NOMO-1 treated with DMSO at 0.1 percent for 48 hours (cell line): ENCODE measurements at regions not wholly inside any gene's neighbourhood (a gene's known extent, or its start where the extent isn't known, plus 50 kb on each side); places are given as distances from the start of the nearest gene placed in this dataset.
"Not testable (repeated sequence)": the region's sequence is repeated elsewhere in the genome, so short reads cannot be mapped to it uniquely, and the experiment has no call there.

Source experiments
- DNase-seq: peaks from one replicate; lab custom pipeline; 2025; ENCODE audit not compliant: unreplicated experiment; lab: John Stamatoyannopoulos, UW

DNA sequence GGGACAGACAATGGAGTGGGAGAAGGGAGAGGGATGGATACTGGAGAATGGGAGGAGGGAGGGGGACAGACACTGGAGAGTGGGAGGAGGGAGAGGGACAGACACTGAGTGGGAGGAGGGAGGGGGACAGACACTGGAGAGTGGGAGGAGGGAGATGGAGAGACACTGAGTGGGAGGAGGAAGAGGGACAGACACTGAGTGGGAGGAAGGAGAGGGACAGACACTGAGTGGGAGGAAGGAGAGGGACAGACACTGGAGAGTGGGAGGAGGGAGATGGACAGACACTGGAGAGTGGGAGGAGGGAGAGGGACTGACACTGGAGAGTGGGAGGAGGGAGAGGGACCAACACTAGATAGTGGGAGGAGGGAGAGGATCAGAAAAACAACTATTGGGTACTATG, 426.7 kb upstream of the PMFBP1 start:
- DNase-seq: no peak

GRCh38 chr16:72597938-72598337, 426.0 kb upstream of the PMFBP1 start:
- DNase-seq: no peak

- no peak for DNase-seq
Observed at GRCh38 chr16:72596373-72596772, 424.4 kb upstream of the PMFBP1 start.

- DNase-seq: no peak
Observed at GRCh38 chr16:72590151-72590937, 418.4 kb upstream of the PMFBP1 start.

- no peak for DNase-seq
Observed at GRCh38 chr16:72588551-72588950, 416.6 kb upstream of the PMFBP1 start.

DNA sequence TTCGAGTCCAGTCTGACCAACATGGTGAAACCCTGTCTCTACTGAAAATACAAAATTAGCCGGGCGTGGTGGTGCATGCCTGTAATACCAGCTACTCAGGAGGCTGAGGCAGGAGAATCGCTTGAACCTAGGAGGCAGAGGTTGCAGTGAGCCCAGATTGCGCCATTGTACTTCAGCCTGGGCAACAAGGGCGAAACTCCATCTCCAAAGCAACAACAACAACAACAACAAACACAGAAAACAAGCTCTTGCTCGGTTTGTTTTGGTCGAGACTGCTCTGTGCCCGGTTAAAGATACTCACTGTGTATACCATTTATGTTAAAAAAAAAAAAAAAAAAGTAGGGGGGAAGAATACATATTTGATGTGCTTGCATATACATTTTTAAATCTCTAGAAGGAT, 406.1 kb upstream of the PMFBP1 start:
- not testable (repeated sequence) for DNase-seq

DNA sequence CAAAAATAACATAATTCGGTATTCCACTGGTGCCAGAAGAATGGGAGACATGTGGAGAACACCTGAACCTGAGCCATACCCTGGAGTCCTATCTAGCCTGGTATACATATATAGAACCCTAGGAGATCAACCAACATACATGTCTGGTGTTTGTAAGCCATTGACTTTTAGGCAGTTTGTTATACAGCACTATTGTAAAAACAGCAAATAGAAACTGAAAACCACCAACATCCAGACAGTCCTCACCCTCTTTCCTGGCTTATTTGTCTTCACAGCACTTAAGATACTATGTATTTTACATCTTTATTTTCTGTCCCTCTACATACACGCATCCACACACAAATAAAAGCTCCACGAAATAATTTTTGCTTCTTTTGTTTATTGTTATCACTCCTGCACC, 404.2 kb upstream of the PMFBP1 start:
- no peak for DNase-seq

DNA sequence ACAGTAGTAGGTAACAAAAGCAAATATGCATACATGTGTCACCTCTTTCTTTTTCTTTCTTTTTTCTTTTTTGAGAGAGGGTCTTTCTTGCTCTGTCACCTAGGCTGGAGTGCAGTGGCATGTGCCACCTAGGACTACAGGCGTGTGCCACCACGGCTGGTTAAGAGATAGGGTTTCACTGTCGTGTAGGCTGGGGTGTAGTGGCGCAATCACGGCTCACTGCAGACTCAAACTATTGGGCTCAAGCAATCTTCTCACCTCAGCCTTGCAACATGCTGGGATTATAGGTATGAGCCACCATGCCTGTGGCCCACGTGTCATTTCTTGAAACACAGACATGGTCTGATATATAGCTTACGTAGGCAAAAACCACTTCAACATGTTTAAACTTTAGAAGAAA, 397.7 kb upstream of the PMFBP1 start:
- DNase-seq: no peak

- no peak for DNase-seq
Observed at GRCh38 chr16:72568502-72568901, 396.5 kb upstream of the PMFBP1 start.

GRCh38 chr16:72566174-72566573, 394.2 kb upstream of the PMFBP1 start:
- no peak for DNase-seq

DNA sequence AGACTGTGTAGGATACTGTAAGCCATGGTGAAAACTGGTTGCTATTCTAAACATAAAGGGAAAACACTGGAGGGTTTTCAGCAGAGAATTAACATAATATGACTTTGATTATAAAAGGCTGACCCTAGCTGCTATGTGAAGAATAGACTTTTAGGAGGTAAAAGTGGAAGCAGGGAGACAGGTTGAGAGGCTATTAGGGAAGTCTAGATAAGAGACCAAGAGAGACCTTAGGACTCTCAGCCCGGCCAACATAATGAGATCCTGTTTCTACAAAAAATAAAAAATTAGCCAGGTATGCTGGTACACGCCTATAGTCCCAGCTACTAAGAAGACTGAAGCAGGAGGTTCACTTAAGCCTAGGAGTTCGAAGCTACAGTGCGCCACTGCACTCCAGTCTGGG, 393.2 kb upstream of the PMFBP1 start:
- no peak for DNase-seq

- no peak for DNase-seq
Observed at GRCh38 chr16:72560617-72561016, 388.7 kb upstream of the PMFBP1 start.

DNA sequence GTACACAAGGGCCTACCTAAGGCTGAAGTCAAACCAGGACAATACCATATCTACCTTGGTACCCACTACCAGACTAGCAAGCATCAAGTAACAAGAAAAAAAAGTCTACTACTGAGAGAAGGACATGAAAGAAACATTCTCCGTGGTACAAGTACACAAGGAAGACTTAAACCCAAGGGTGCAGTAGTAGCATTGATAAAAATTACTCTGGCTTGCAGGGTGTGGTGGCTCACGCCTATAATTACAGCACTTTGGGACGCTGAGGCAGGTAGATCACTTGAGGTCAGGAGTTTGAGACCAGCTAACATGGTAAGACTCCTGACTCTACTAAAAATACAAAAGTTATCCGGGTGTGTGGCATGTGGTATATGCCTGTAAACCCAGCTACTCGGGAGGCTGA, 386.5 kb upstream of the PMFBP1 start:
- DNase-seq: no peak

DNA sequence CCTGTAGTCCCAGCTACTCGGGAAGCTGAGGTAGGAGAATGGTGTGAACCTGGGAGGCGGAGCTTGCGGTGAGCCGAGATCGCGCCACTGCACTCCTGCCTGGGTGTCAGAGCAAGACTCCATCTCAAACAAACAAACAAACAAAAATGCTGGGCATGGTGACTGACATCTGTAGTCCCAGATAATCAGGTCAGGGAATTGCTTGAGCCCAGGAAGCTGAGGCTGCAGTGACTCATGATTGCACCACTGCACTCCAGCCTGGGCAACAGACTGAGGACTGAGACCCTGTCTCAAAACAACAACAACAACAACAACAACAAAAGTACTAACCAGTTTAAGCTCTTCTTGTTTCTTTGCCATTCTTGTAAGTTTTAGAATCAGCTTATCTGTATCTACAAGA, 383.0 kb upstream of the PMFBP1 start:
- no peak for DNase-seq

- no peak for DNase-seq
Observed at GRCh38 chr16:72552654-72553053, 380.7 kb upstream of the PMFBP1 start.

DNA sequence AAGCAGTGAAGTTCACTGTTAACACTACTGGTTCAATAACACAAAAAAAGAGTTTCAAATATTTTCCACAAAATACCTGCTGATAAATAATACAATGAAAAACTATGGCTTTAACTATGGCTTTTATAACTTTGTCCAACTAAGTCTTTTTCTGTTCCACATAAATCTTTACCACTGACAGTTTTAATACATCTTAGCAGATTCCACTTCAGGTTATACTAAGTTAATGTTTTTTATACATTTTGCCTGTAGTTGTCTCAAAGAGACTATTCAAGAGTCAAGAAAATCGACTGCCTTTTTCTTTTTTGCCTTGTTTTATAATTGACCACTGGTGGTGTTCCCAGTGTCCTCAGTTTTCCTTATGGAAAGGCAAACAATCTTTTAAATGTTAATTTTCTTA, 379.7 kb upstream of the PMFBP1 start:
- no peak for DNase-seq

DNA sequence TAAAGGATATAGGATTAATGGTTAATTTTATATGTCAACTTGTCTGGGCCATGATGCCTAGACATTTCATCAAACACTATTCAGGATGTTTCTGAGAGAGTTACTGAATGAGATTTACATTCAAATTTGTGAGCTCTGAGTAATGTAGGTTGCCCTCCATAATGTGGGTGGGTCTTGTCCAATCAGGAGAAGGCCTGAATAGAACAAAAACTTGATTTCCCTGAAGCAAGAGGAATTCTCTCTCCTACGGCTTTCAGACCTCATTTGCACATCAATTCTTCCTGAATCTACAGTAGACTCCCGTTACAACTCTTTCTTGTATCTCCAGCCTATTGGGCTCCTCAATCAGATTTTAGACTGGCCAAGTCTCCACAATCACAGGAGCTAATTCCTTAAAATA, 377.9 kb upstream of the PMFBP1 start:
- no peak for DNase-seq

DNA sequence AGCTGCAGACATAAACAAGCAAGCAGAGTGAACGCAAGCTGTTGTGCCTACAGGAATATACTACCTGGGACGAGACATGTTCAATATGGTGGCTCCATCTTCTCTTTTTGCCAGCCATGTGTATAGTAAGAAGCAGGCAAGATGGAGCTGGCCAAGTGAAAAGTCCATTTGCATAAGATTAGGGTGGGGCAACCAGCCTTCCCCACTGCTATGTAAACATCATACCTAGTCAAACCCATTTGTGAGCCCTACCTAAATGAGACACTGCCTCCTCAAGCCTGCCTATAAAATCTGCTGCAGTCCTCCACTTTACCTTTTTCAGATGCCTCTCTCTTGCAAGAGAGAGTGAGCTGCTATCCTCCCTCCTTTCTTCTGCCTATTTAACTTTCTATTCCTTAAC, 370.1 kb upstream of the PMFBP1 start:
- no peak for DNase-seq

- no peak for DNase-seq
Observed at GRCh38 chr16:72537664-72538063, 365.7 kb upstream of the PMFBP1 start.

GRCh38 chr16:72536723-72537435, 364.9 kb upstream of the PMFBP1 start:
- DNase-seq: no peak

GRCh38 chr16:72532906-72533410, 361.0 kb upstream of the PMFBP1 start:
- DNase-seq: no peak

DNA sequence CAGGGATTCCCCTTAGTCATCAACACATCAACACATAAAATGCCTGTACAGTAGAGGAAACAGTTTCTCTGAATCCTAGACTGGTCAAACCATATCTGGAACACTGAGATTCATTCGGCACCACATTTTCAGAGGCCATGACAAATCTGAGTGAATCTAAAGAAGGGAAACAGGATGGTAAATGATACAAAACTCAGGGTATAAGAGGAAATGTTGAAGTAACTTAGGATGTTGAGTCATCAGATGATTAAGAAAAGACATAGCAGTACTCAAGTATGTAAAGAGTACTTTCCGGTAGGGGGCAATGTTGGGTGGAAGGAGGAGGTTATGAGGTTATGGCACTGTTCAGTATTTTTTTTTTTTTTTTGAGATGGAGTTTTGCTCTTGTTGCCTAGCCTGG, 358.5 kb upstream of the PMFBP1 start:
- peak; percentile 65 for DNase-seq
